ENCODE measurements at regions not wholly inside any gene's neighbourhood (a gene's known extent, or its start where the extent isn't known, plus 50 kb on each side); places are given as distances from the start of the nearest gene placed in this dataset.

GRCh38 chr12:107519906-107520859 lies 165.4 kb upstream of the PWP1 start:
- peaks cover 0 to 5% (median 0%) of the 10 kb centered on the region in 4 experiments; a peak in 1 of 7 replicates for H3K4me1 ChIP-seq (replicated peaks in 1 of 4; ENCODE audit: control insufficient read depth in 3 of 4, insufficient read depth in 4 of 4, low read length in 3 of 4)
- no peaks in the 10 kb centered on the region for H3K79me2 ChIP-seq (ENCODE audit: control insufficient read depth in 1 of 2, insufficient read depth in 2 of 2, low read length in 2 of 2)
- no peak overlapping the region for H2BK15ac ChIP-seq (ENCODE audit: low read length)
- H2BK12ac ChIP-seq (ENCODE audit: low read depth, low read length), result no peak overlapping the region
- ChIA-PET CTCF (ENCODE audit: partially characterized antibody) (interaction anchor here (0.7 to 2.3 kb wide), 14 partner anchors 11 to 114 kb away, joined by 3 to 7 read pairs (median 4); no protein-coding TSS in a partner anchor), POLR2A (ENCODE audit: partially characterized antibody) (no interaction called here)
- H2AK5ac ChIP-seq (ENCODE audit: low read depth, low read length), result no peak overlapping the region
- no peak overlapping the region for H3K9ac ChIP-seq (replicated peaks in 1 of 4; ENCODE audit: extremely low read depth in 1 of 4, low read depth in 3 of 4, low read length in 3 of 4)
- DNase-seq (ENCODE audit: low read depth in 1 of 2, low spot score in 2 of 2) (no peak), FAIRE-seq (no peak)
- H3K23me2 ChIP-seq (ENCODE audit: low read depth, low read length), result no peaks in the 10 kb centered on the region; the same call in 1 of the 2 replicates
- H4K20me1 ChIP-seq (replicated peaks in 1 of 2; ENCODE audit: control insufficient read depth in 1 of 2, insufficient read depth in 2 of 2, low read length in 2 of 2), result no peaks in the 10 kb centered on the region
- no peaks in the 10 kb centered on the region for H3K79me1 ChIP-seq (ENCODE audit: low read depth, low read length)
- no peak overlapping the region for H2BK120ac ChIP-seq (replicated peaks; ENCODE audit: low read depth, low read length)
- H3K9me3 ChIP-seq (ENCODE audit: insufficient read depth in 2 of 2, low read depth in 1 of 2, low read length in 1 of 2), result no peaks in the 10 kb centered on the region
- no peak overlapping the region for H3K27ac ChIP-seq (ENCODE audit: low read depth, low read length)
- no peak overlapping the region for H2BK5ac ChIP-seq (ENCODE audit: low read depth, low read length)
- H2BK20ac ChIP-seq (ENCODE audit: low read length), result no peak overlapping the region
- no peaks in the 10 kb centered on the region for H3K27me3 ChIP-seq (replicated peaks in 1 of 4; ENCODE audit: control insufficient read depth in 3 of 4, extremely low read depth in 1 of 4, insufficient read depth in 3 of 4, low read length in 3 of 4)
- no peak overlapping the region for H3K56ac ChIP-seq (replicated peaks; ENCODE audit: insufficient read length, low read depth, low read length)
- no peak overlapping the region for H4K8ac ChIP-seq (ENCODE audit: extremely low read depth, insufficient read depth, low read length)
- no peak overlapping the region for H2AFZ ChIP-seq (ENCODE audit: low read length)
- whole genome bisulfite sequencing, 2 experiments (ENCODE audit: extremely low coverage in 1 of 2, insufficient coverage in 1 of 2, insufficient read length in 1 of 2, insufficient replicate concordance in 2 of 2, low coverage in 1 of 2, low lambda C conversion rate in 2 of 2, missing lambda C conversion rate in 1 of 2), result 86% methylated on average over 19 of the region's 19 CpGs; no CpG with 5 or more reads in 1 of the 2 experiments
- no peak overlapping the region for H3K23ac ChIP-seq (ENCODE audit: insufficient read length)
- H3K4ac ChIP-seq (replicated peaks; ENCODE audit: insufficient read length, low read depth, low read length), result no peak overlapping the region
- H4K5ac ChIP-seq (ENCODE audit: insufficient read length, low read depth, low read length), result no peak overlapping the region
- no peak overlapping the region for H3K4me3 ChIP-seq (ENCODE audit: extremely low read depth in 1 of 4, insufficient read depth in 2 of 4, low read depth in 3 of 4, low read length in 4 of 4)
- no peak overlapping the region for H4K91ac ChIP-seq (replicated peaks; ENCODE audit: insufficient read length, low read length)
- H3K4me2 ChIP-seq (ENCODE audit: insufficient read depth in 1 of 2, low read depth in 2 of 2, low read length in 2 of 2), result no peak overlapping the region
- H3K36me3 ChIP-seq (ENCODE audit: control insufficient read depth in 2 of 4, insufficient read depth in 4 of 4, low read length in 3 of 4), result no peaks in the 10 kb centered on the region
- no peak overlapping the region for H3K14ac ChIP-seq (ENCODE audit: insufficient read length)
- no peak overlapping the region for H3K18ac ChIP-seq (ENCODE audit: extremely low read depth, low read length)
- TF ChIP-seq ASH2L (IDR thresholded peaks at IDR 0.05; ENCODE audit: low read length) (no peak), YY1 (IDR thresholded peaks at IDR 0.05; ENCODE audit: low read depth, low read length) (no peak), CEBPB (IDR thresholded peaks at IDR 0.05; ENCODE audit: low read depth, low read length) (no peak)

Data from H1 (cell line).